ENCODE measurements at regions not wholly inside any gene's neighbourhood (a gene's known extent, or its start where the extent isn't known, plus 50 kb on each side); places are given as distances from the start of the nearest gene placed in this dataset.

DNA sequence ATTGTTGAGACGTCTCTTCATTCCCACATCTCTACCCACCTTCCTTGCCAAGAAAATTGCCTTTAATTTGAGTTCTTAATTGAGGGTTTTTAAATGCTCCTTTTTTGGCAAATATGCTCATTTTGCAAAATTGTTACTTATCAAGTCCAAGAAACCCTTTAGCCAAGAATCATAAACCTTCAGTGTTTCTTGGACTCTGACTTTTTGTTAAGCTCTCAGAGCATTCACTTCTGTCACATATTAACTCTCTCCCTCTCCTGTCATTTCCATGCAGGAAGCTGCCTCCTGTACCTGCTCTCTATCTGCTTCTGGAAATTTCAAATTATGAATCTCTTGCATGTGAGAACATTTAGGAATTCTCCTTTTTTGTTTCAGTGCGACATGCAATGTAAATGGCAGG lies 100.0 kb upstream of the PIEZO2 start:
- no peak for TF ChIP-seq ZNF292 (tag by site-specific recombination; IDR thresholded peaks at IDR 0.05; ENCODE audit: borderline replicate concordance, low read depth)
- TF ChIP-seq, protein P1, sequence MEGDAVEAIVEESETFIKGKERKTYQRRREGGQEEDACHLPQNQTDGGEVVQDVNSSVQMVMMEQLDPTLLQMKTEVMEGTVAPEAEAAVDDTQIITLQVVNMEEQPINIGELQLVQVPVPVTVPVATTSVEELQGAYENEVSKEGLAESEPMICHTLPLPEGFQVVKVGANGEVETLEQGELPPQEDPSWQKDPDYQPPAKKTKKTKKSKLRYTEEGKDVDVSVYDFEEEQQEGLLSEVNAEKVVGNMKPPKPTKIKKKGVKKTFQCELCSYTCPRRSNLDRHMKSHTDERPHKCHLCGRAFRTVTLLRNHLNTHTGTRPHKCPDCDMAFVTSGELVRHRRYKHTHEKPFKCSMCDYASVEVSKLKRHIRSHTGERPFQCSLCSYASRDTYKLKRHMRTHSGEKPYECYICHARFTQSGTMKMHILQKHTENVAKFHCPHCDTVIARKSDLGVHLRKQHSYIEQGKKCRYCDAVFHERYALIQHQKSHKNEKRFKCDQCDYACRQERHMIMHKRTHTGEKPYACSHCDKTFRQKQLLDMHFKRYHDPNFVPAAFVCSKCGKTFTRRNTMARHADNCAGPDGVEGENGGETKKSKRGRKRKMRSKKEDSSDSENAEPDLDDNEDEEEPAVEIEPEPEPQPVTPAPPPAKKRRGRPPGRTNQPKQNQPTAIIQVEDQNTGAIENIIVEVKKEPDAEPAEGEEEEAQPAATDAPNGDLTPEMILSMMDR (tag by site-specific recombination; IDR thresholded peaks at IDR 0.05), result no peak
- TF ChIP-seq ZNF558 (tag by site-specific recombination; IDR thresholded peaks at IDR 0.05), result no peak
- TF ChIP-seq HOXA7 (CRISPR knock-in tag; IDR thresholded peaks at IDR 0.05; ENCODE audit: borderline replicate concordance), result no peak
- no peak for TF ChIP-seq ZBTB17 (tag by site-specific recombination; IDR thresholded peaks at IDR 0.05)
- TF ChIP-seq ZNF501 (tag by site-specific recombination; IDR thresholded peaks at IDR 0.05), result no peak
- no peak for TF ChIP-seq TCF7L2 (IDR thresholded peaks at IDR 0.05; ENCODE audit: borderline replicate concordance, low read depth, low read length)
- TF ChIP-seq, protein P2, sequence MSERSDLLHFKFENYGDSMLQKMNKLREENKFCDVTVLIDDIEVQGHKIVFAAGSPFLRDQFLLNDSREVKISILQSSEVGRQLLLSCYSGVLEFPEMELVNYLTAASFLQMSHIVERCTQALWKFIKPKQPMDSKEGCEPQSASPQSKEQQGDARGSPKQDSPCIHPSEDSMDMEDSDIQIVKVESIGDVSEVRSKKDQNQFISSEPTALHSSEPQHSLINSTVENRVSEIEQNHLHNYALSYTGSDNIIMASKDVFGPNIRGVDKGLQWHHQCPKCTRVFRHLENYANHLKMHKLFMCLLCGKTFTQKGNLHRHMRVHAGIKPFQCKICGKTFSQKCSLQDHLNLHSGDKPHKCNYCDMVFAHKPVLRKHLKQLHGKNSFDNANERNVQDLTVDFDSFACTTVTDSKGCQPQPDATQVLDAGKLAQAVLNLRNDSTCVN (tag by site-specific recombination; optimal IDR thresholded peaks at IDR 0.05), result no peak
